Hepatocyte (in vitro differentiated cells): ENCODE measurements at regions not wholly inside any gene's neighbourhood (a gene's known extent, or its start where the extent isn't known, plus 50 kb on each side); places are given as distances from the start of the nearest gene placed in this dataset.
A peak's percentile ranks its signal among the peaks of the same experiment; 100 is the strongest.

Source experiments
- DNase-seq: peaks from one replicate; pipeline ENCODE4 v3.0.0-alpha.2; 2016; ENCODE audit warnings: low spot score
- H2AFZ ChIP-seq: fragments of 200-600 bp; sonication (generic); 2 replicates; pipeline ENCODE4 v1.6.0; 2016; ENCODE audit warnings: antibody characterized with exemption, mild to moderate bottlenecking
- H3K27ac ChIP-seq: fragments of 200-600 bp; sonication (generic); 2 replicates; pipeline ENCODE4 v1.5.1; 2016; ENCODE audit warnings: mild to moderate bottlenecking
- H3K27me3 ChIP-seq: fragments of 200-600 bp; sonication (generic); 2 replicates; pipeline ENCODE4 v1.6.1; 2016
- H3K36me3 ChIP-seq: fragments of 200-600 bp; sonication (generic); replicated peaks from 2 replicates; pipeline ENCODE4 v1.5.1; 2016; ENCODE audit warnings: low read depth; ENCODE audit not compliant: insufficient read depth
- H3K4me1 ChIP-seq: fragments of 200-600 bp; sonication (generic); 2 replicates; pipeline ENCODE4 v1.5.1; 2016; ENCODE audit warnings: mild to moderate bottlenecking, moderate library complexity; ENCODE audit not compliant: insufficient read depth
- H3K4me2 ChIP-seq: fragments of 200-600 bp; sonication (generic); 2 replicates; pipeline ENCODE4 v1.6.0; 2016
- H3K4me3 ChIP-seq: fragments of 200-600 bp; sonication (generic); 2 replicates; pipeline ENCODE4 v1.5.1; 2016; ENCODE audit warnings: mild to moderate bottlenecking
- H3K79me2 ChIP-seq: fragments of 200-600 bp; sonication (generic); 2 replicates; pipeline ENCODE4 v1.6.0; 2017; ENCODE audit warnings: mild to moderate bottlenecking
- H3K9me2 ChIP-seq: fragments of 200-600 bp; sonication (generic); replicated peaks from 2 replicates; pipeline ENCODE4 v1.6.0; 2017; ENCODE audit warnings: mild to moderate bottlenecking; ENCODE audit not compliant: insufficient read depth
- H3K9me3 ChIP-seq: fragments of 200-600 bp; sonication (generic); 2 replicates; pipeline ENCODE4 v1.5.1; 2016; ENCODE audit warnings: low read depth, mild to moderate bottlenecking
- H4K20me1 ChIP-seq: fragments of 200-600 bp; sonication (generic); 2 replicates; pipeline ENCODE4 v1.6.0; 2016; ENCODE audit warnings: mild to moderate bottlenecking; ENCODE audit not compliant: insufficient read depth, poor library complexity, severe bottlenecking
- EZH2 ChIP-seq: fragments of 200-600 bp; sonication (generic); IDR thresholded peaks from 2 replicates; pipeline ENCODE4 v1.6.1; 2016; ENCODE audit warnings: antibody characterized with exemption, mild to moderate bottlenecking, borderline replicate concordance
- EZH2phosphoT487 ChIP-seq: fragments of 200-600 bp; sonication (generic); IDR thresholded peaks from one replicate; pipeline ENCODE4 v1.6.1; 2018; ENCODE audit warnings: antibody characterized with exemption, mild to moderate bottlenecking, low read depth, moderate library complexity; ENCODE audit not compliant: unreplicated experiment, severe bottlenecking
- WGBS: methylation state at CpG from one replicate; pipeline ENCODE4 v1.1.6; 2016; ENCODE audit warnings: low lambda C conversion rate; ENCODE audit errors: missing lambda C conversion rate; 5-methylcytosine and 5-hydroxymethylcytosine counted together
- TF ChIP-seq, protein P1 (sequence below): fragments of 200-600 bp; sonication (generic); IDR thresholded peaks from 2 replicates; pipeline ENCODE4 v1.5.1; 2016; ENCODE audit warnings: antibody characterized with exemption, mild to moderate bottlenecking; ENCODE audit not compliant: poor library complexity

DNA sequence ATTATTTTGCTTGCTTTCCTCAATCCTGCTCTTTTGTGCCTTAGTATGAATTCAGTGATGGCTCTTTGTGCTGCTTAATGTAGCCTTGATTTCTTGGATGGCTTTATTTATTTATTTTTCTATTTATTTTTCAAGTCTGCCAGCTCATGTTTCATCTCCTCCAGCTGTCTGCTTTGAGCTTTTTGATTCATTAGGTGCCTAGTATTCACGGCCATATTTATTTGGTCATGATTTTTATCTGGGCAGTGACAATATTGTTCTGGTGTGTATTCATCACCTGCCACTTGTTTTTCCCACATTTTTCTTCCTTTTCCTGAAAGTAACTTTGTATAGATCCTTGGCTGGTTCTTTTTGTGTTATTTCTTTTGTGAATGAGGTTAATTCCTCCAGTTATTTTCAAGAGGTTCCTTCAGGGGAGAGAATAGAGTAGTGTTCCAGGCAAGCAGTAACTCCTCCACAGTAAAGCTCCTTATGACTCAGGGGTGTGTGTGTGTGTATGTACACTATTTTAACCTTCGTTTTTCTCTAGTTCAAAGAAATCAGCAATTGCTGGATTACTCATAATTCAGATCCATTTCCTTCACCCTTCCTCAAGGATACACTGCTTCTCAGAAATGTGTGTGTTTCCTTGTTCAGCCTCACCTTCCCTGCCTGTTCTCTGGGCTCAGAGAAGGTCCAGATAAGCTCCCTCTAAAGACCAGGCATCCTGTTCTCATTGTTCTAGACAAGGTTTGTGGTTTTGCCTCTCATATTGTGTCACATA, 51.6 kb upstream of the PMCH start:
- Histone ChIP-seq H3K9me2 (no peaks in the 10 kb centered on the region), H3K4me2 (no peak overlapping the region), H3K4me1 (no peaks in the 10 kb centered on the region), H4K20me1 (no peaks in the 10 kb centered on the region), H3K27ac (peak overlapping the region; percentile 4), H2AFZ (no peak overlapping the region), H3K79me2 (no peaks in the 10 kb centered on the region), H3K36me3 (no peaks in the 10 kb centered on the region), H3K27me3 (no peaks in the 10 kb centered on the region), H3K9me3 (no peaks in the 10 kb centered on the region), H3K4me3 (no peak overlapping the region)
- WGBS: 48% methylated on average over 2 of the region's 2 CpGs
- DNase-seq: no peak
- TF ChIP-seq EZH2 (no peak), EZH2phosphoT487 (no peak)
- TF ChIP-seq, protein P1, sequence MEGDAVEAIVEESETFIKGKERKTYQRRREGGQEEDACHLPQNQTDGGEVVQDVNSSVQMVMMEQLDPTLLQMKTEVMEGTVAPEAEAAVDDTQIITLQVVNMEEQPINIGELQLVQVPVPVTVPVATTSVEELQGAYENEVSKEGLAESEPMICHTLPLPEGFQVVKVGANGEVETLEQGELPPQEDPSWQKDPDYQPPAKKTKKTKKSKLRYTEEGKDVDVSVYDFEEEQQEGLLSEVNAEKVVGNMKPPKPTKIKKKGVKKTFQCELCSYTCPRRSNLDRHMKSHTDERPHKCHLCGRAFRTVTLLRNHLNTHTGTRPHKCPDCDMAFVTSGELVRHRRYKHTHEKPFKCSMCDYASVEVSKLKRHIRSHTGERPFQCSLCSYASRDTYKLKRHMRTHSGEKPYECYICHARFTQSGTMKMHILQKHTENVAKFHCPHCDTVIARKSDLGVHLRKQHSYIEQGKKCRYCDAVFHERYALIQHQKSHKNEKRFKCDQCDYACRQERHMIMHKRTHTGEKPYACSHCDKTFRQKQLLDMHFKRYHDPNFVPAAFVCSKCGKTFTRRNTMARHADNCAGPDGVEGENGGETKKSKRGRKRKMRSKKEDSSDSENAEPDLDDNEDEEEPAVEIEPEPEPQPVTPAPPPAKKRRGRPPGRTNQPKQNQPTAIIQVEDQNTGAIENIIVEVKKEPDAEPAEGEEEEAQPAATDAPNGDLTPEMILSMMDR: no peak
